Liver (tissue), 8 donors: ENCODE measurements at regions not wholly inside any gene's neighbourhood (a gene's known extent, or its start where the extent isn't known, plus 50 kb on each side); places are given as distances from the start of the nearest gene placed in this dataset.

Experiments used
- DNase-seq: peaks from one replicate; pipeline ENCODE4 v3.0.0-alpha.2; 2017; ENCODE audit warnings: low spot score
- H3K27ac ChIP-seq, 2 donors: one replicate each; pipeline ENCODE4 v1.7.0; 2013; ENCODE audit warnings: inconsistent platforms in 2 of 2, low read length in 2 of 2, control low read depth in 1 of 2, low read depth in 1 of 2, mild to moderate bottlenecking in 1 of 2
- H3K27me3 ChIP-seq, 4 donors: one replicate each; pipeline versions ENCODE4 v1.6.1 to v1.7.0; 2013; ENCODE audit warnings: low read length in 3 of 4, inconsistent platforms in 1 of 4, mild to moderate bottlenecking in 1 of 4, moderate library complexity in 1 of 4; ENCODE audit not compliant: control insufficient read depth in 4 of 4, insufficient read depth in 4 of 4
- H3K36me3 ChIP-seq, 4 donors: one replicate each; pipeline versions ENCODE4 v1.6.1 to v1.7.0; 2013; ENCODE audit warnings: low read length in 3 of 4, mild to moderate bottlenecking in 3 of 4, low read depth in 1 of 4, moderate library complexity in 1 of 4; ENCODE audit not compliant: control insufficient read depth in 4 of 4, insufficient read depth in 3 of 4
- H3K4me1 ChIP-seq, 4 donors: one replicate each; pipeline versions ENCODE4 v1.6.1 to v1.7.0; 2013; ENCODE audit warnings: low read length in 3 of 4, mild to moderate bottlenecking in 3 of 4, moderate library complexity in 1 of 4; ENCODE audit not compliant: control insufficient read depth in 4 of 4, insufficient read depth in 4 of 4
- H3K4me3 ChIP-seq, 3 donors: one replicate each; pipeline versions ENCODE4 v1.6.1 to v1.7.0; 2013; ENCODE audit warnings: low read length in 3 of 3, control low read depth in 1 of 3, low read depth in 1 of 3, mild to moderate bottlenecking in 1 of 3
- H3K9ac ChIP-seq, 2 donors: one replicate each; pipeline ENCODE4 v1.7.0; 2013; ENCODE audit warnings: low read length in 2 of 2, mild to moderate bottlenecking in 2 of 2, moderate library complexity in 2 of 2, control low read depth in 1 of 2, low read depth in 1 of 2
- H3K9me3 ChIP-seq, 4 donors: one replicate each; pipeline versions ENCODE4 v1.6.1 to v1.7.0; 2013; ENCODE audit warnings: low read length in 3 of 4; ENCODE audit not compliant: control insufficient read depth in 4 of 4
- ATF3 ChIP-seq: IDR thresholded peaks from 2 replicates; pipeline ENCODE4 v1.6.1; 2016; ENCODE audit warnings: antibody characterized with exemption
- CTCF ChIP-seq: fragments of 150-350 bp; IDR thresholded peaks from 2 replicates; pipeline ENCODE4 v1.5.1; 2017; ENCODE audit warnings: improper control_type of control experiment, low read depth, low read length; ENCODE audit not compliant: missing input control
- EGR1 ChIP-seq, 2 donors: IDR thresholded peaks; 2 replicates each; pipeline ENCODE4 v1.6.1; 2016 to 2018; ENCODE audit warnings: antibody characterized with exemption in 2 of 2, low read depth in 2 of 2
- FOXA1 ChIP-seq: IDR thresholded peaks from 2 replicates; pipeline ENCODE4 v1.6.1; 2016; ENCODE audit warnings: antibody characterized with exemption
- FOXA2 ChIP-seq: IDR thresholded peaks from 2 replicates; pipeline ENCODE4 v1.6.1; 2016; ENCODE audit warnings: antibody characterized with exemption
- GABPA ChIP-seq, 2 donors: IDR thresholded peaks in 1 of 2; conservative IDR thresholded peaks in 1 of 2; 2 replicates each; pipeline ENCODE4 v1.6.1; 2016; ENCODE audit warnings: antibody characterized with exemption in 2 of 2, mild to moderate bottlenecking in 1 of 2, moderate library complexity in 1 of 2
- HNF4A ChIP-seq, 2 donors: conservative IDR thresholded peaks; 2 replicates each; pipeline ENCODE4 v1.6.1; 2016; ENCODE audit warnings: antibody characterized with exemption in 2 of 2, mild to moderate bottlenecking in 2 of 2
- HNF4G ChIP-seq: IDR thresholded peaks from 2 replicates; pipeline ENCODE4 v1.6.1; 2016; ENCODE audit warnings: antibody characterized with exemption
- JUND ChIP-seq, 2 donors: IDR thresholded peaks; 2 replicates each; pipeline ENCODE4 v1.6.1; 2016; ENCODE audit warnings: antibody characterized with exemption in 2 of 2
- MAX ChIP-seq: IDR thresholded peaks from 2 replicates; pipeline ENCODE4 v1.6.1; 2016; ENCODE audit warnings: antibody characterized with exemption
- NR2F2 ChIP-seq: IDR thresholded peaks from 2 replicates; pipeline ENCODE4 v1.6.1; 2016; ENCODE audit warnings: antibody characterized with exemption
- RAD21 ChIP-seq, 2 donors: IDR thresholded peaks; 2 replicates each; pipeline ENCODE4 v1.6.1; 2016; ENCODE audit warnings: antibody characterized with exemption in 2 of 2, mild to moderate bottlenecking in 2 of 2
- REST ChIP-seq: IDR thresholded peaks from 2 replicates; pipeline ENCODE4 v1.6.1; 2016; ENCODE audit warnings: antibody characterized with exemption, mild to moderate bottlenecking
- RXRA ChIP-seq, 2 donors: IDR thresholded peaks; 2 replicates each; pipeline ENCODE4 v1.6.1; 2017 to 2018; ENCODE audit warnings: antibody characterized with exemption in 2 of 2, mild to moderate bottlenecking in 1 of 2
- SP1 ChIP-seq: IDR thresholded peaks from 2 replicates; pipeline ENCODE4 v1.6.1; 2018; ENCODE audit warnings: antibody characterized with exemption, mild to moderate bottlenecking
- TAF1 ChIP-seq: conservative IDR thresholded peaks from 2 replicates; pipeline ENCODE4 v1.6.1; 2016; ENCODE audit warnings: antibody characterized with exemption, mild to moderate bottlenecking
- YY1 ChIP-seq: IDR thresholded peaks from 2 replicates; pipeline ENCODE4 v1.6.1; 2016; ENCODE audit warnings: antibody characterized with exemption, mild to moderate bottlenecking
- ZBTB33 ChIP-seq: IDR thresholded peaks from 2 replicates; pipeline ENCODE4 v1.6.1; 2016; ENCODE audit warnings: antibody characterized with exemption
- WGBS: extraction: QIAGEN DNeasy Blood & Tissue Kit; methylation state at CpG from one replicate; pipeline ENCODE4 v1.1.7; 2013; 5-methylcytosine and 5-hydroxymethylcytosine counted together
- donor health status: healthy.
- donor health status: healthy.
- donor health status: healthy.
- donor health status: healthy.
- donor health status: healthy.

- DNase-seq = no peak
- peaks cover 0 to 26% (median 18%) of the 10 kb centered on the region in 4 donors for H3K4me1 ChIP-seq
- H3K27me3 ChIP-seq = no peaks in the 10 kb centered on the region
- TF ChIP-seq RAD21 (IDR thresholded peaks at IDR 0.05) = peak; percentile 55 to 59
- TF ChIP-seq GABPA (IDR thresholded peaks at IDR 0.05 in 1 of 2, conservative IDR thresholded peaks at IDR 0.05 in 1 of 2) = no peak
- H3K9ac ChIP-seq = no peak overlapping the region
- H3K27ac ChIP-seq = no peak overlapping the region
- H3K9me3 ChIP-seq = no peaks in the 10 kb centered on the region
- no peaks in the 10 kb centered on the region for H3K36me3 ChIP-seq
- WGBS = 22% methylated on average over 3 of the region's 3 CpGs
- H3K4me3 ChIP-seq = no peak overlapping the region
Observed at GRCh38 chr3:81871358-81872155, 110.1 kb upstream of the GBE1 start.

GRCh38 chr3:81869382-81869781 is 107.9 kb upstream of the GBE1 start:
- no peaks in the 10 kb centered on the region for H3K27me3 ChIP-seq
- no peaks in the 10 kb centered on the region for H3K36me3 ChIP-seq
- no peak for DNase-seq
- peaks cover 0 to 34% (median 21%) of the 10 kb centered on the region in 4 donors for H3K4me1 ChIP-seq
- no peak overlapping the region for H3K9ac ChIP-seq
- no peaks in the 10 kb centered on the region for H3K9me3 ChIP-seq
- TF ChIP-seq TAF1 (no peak), ZBTB33 (peak; percentile 48), GABPA (IDR thresholded peaks at IDR 0.05 in 1 of 2, conservative IDR thresholded peaks at IDR 0.05 in 1 of 2) (no peak), FOXA1 (no peak), YY1 (peak; percentile 53), HNF4A (conservative IDR thresholded peaks at IDR 0.05) (peak; percentile 95 to 98), CTCF (no peak), NR2F2 (no peak), REST (peak; percentile 32), SP1 (peak; percentile 86), EGR1 (IDR thresholded peaks at IDR 0.05; ENCODE audit: low read depth in 2 of 2) (no peak), RXRA (IDR thresholded peaks at IDR 0.05) (peak; percentile 74 to 77), ATF3 (peak; percentile 83), MAX (peak; percentile 18), HNF4G (peak; percentile 87), JUND (IDR thresholded peaks at IDR 0.05) (peak; percentile 90), RAD21 (IDR thresholded peaks at IDR 0.05) (peak; percentile 43 to 50), FOXA2 (peak; percentile 20)
- WGBS = 14% methylated on average over 1 of the region's 1 CpG
- H3K27ac ChIP-seq = peak overlapping the region; percentile 57 to 70
- H3K4me3 ChIP-seq = no peak overlapping the region
